ENCODE measurements at regions not wholly inside any gene's neighbourhood (a gene's known extent, or its start where the extent isn't known, plus 50 kb on each side); places are given as distances from the start of the nearest gene placed in this dataset.

DNA sequence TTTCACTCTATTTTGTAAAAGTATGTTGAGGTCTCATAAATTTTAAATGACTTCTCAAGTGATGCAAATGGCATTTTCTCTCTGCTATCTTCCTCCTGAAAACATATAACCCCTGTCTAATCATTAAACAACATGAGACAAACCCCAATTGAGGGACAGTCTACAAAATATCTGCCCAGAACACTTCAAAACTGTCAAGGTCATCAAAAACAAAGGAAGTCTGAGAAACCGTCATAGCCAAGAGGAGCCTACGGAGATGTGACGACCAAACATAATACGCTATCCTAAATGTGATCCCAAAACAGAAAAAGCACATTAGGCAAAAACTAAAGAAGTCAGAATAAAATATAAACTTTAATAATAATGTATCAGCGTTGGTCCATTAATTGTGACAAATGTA lies 282.3 kb upstream of the SEMA3C start:
- no peak for DNase-seq (ENCODE audit: low read depth)
- TF ChIP-seq, protein P1, sequence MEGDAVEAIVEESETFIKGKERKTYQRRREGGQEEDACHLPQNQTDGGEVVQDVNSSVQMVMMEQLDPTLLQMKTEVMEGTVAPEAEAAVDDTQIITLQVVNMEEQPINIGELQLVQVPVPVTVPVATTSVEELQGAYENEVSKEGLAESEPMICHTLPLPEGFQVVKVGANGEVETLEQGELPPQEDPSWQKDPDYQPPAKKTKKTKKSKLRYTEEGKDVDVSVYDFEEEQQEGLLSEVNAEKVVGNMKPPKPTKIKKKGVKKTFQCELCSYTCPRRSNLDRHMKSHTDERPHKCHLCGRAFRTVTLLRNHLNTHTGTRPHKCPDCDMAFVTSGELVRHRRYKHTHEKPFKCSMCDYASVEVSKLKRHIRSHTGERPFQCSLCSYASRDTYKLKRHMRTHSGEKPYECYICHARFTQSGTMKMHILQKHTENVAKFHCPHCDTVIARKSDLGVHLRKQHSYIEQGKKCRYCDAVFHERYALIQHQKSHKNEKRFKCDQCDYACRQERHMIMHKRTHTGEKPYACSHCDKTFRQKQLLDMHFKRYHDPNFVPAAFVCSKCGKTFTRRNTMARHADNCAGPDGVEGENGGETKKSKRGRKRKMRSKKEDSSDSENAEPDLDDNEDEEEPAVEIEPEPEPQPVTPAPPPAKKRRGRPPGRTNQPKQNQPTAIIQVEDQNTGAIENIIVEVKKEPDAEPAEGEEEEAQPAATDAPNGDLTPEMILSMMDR (IDR thresholded peaks at IDR 0.05; ENCODE audit: low read depth, low read length, missing control alignments), result no peak
- H3K4me3 ChIP-seq (ENCODE audit: low read depth, low read length), result no peak overlapping the region
- in situ Hi-C loops (cut with HindIII; ENCODE audit: low sequenced_read_pairs), result no loop called here

DNA sequence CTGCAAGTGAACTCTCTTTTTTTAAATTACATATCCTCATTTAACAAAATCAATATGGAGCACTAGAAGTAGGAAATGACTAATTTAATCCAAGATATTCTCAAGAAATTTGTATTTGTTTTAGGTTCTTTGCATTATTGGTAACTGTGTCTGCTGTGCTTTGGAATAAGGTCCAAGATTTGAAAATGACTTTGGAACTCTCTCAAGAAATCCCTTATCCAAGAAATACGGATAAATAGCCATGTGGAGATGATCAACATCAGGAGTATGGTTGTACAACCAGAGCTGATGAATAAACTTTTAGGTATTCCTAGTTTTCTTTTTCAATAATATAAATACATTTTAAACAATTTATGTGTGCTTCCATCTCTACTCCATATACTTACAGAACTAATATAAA lies 279.9 kb upstream of the SEMA3C start:
- in situ Hi-C loops (cut with HindIII; ENCODE audit: low sequenced_read_pairs), result no loop called here
- DNase-seq (ENCODE audit: low read depth), result no peak
- TF ChIP-seq, protein P1 (IDR thresholded peaks at IDR 0.05; ENCODE audit: low read depth, low read length, missing control alignments), result no peak
- no peak overlapping the region for H3K4me3 ChIP-seq (ENCODE audit: low read depth, low read length)

DNA sequence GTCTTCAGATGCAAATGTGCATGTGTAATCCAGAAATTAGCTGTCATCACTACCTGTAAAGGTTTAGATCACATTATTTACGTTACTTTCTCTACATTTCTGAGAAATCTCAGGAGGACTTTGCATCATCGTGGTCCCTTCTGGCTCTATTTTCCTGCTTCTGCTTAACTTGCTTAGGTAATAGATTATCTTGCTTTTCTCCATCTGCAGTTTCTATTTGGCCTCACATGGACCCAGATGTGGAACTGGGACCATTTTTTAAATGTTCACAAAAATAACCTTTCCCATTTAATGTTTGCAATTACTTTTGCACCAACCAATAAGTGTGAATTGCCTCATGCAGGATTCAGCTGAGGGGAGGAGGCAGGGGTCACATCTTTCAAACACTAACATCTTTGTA lies 278.4 kb upstream of the SEMA3C start:
- in situ Hi-C loops (cut with HindIII; ENCODE audit: low sequenced_read_pairs), result no loop called here
- TF ChIP-seq, protein P1 (IDR thresholded peaks at IDR 0.05; ENCODE audit: low read depth, low read length, missing control alignments), result no peak

DNA sequence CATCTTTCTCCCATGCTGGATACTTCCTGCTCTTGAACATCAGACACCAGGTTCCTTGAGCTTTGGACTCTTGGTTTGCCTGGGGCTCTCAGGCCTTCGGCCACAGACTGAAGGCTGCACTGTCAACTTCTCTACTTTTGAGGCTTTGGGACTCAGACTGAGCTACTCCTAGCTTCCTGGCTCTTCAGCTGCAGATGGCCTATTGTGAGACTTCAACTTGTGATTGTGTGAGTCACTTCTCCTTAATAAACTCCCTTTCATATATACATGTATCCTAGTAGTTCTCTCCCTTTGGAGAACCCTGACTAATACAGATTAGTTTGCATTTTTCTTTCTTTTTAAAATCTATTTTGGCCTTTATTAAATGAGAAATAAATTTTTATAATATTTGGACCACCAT lies 276.2 kb upstream of the SEMA3C start:
- DNase-seq (ENCODE audit: low read depth), result no peak
- no peak overlapping the region for H3K4me3 ChIP-seq (ENCODE audit: low read depth, low read length)
- TF ChIP-seq, protein P1 (IDR thresholded peaks at IDR 0.05; ENCODE audit: low read depth, low read length, missing control alignments), result no peak
- in situ Hi-C loops (cut with HindIII; ENCODE audit: low sequenced_read_pairs), result no loop called here

More for the DNA sequence above, 278.4 kb upstream of the SEMA3C start:
- H3K4me3 ChIP-seq (ENCODE audit: low read depth, low read length), result no peak overlapping the region
- no peak for DNase-seq (ENCODE audit: low read depth)

DNA sequence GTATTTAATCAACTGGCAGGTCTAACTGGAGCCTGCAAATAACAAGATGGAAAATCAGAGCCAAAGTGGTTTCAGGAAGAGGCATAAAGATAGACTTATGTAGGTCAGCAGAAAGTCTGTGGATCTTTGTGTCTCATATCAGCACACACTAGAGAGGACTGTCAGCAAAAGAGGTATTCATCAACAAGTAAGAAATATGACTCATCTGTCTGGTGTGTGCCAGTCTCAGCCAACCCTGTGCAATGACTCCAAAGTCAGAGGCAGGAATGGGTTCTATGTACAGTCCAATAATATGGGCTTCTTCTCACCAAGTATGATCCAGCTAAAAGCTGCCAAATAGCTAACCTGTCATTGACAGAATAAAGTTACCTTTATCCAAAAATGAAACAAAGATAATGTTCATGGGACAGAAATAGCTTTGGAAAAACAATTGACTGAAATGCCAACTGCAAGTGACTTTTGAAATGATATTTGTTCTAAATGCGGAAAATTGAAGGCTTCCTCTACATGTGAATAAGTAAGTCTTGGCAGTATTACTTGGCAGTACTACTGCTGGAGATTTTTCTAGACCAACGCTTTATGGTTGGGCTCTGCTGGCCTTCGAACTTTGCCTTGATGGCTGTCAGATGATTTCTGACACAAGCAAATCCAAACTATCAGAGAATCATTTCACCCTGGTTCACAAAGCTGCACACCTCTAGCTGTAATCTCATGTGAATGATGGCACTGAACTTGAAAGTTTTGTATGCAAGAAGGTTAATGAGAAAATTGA lies 272.3 kb upstream of the SEMA3C start:
- in situ Hi-C loops (cut with HindIII; ENCODE audit: low sequenced_read_pairs), result no loop called here
- H3K4me3 ChIP-seq (ENCODE audit: low read depth, low read length), result no peak overlapping the region
- TF ChIP-seq, protein P1 (IDR thresholded peaks at IDR 0.05; ENCODE audit: low read depth, low read length, missing control alignments), result no peak
- no peak for DNase-seq (ENCODE audit: low read depth)

DNA sequence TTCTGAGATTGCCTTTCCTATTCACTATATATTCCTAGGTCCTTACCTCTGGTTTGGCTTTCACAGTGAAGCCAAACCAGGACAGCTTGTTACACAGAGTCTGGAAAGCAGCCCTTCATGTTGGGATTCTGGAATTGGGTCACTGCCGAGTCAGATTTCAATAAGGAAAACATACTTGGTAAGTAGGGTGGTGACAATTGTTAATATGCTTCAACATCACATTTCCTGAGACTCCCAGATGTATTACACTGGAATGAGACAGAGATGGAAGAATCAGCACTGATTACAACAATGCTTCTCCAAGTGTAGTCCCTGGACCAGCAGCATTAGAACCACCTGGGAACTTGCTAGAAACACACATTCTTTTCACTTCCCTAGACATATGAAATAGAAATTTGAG lies 268.9 kb upstream of the SEMA3C start:
- DNase-seq (ENCODE audit: low read depth), result no peak
- H3K4me3 ChIP-seq (ENCODE audit: low read depth, low read length), result no peak overlapping the region
- in situ Hi-C loops (cut with HindIII; ENCODE audit: low sequenced_read_pairs), result no loop called here
- TF ChIP-seq, protein P1 (IDR thresholded peaks at IDR 0.05; ENCODE audit: low read depth, low read length, missing control alignments), result no peak

Measured in astrocyte of the cerebellum (primary cell).